Nephron progenitor cell (in vitro differentiated cells): ENCODE measurements at regions not wholly inside any gene's neighbourhood (a gene's known extent, or its start where the extent isn't known, plus 50 kb on each side); places are given as distances from the start of the nearest gene placed in this dataset.

ENCODE experiments used
- DNase-seq: peaks from one replicate; pipeline ENCODE4 v3.0.0; 2021
- H3K27ac Mint-ChIP-seq: 2 replicates; pipeline ENCODE4 v1.8.0; 2021; ENCODE audit warnings: mild to moderate bottlenecking, moderate library complexity, mixed read lengths
- H3K27me3 Mint-ChIP-seq: 2 replicates; pipeline ENCODE4 v1.8.0; 2021; ENCODE audit warnings: mild to moderate bottlenecking, low read depth, mixed read lengths; ENCODE audit not compliant: poor library complexity
- H3K36me3 Mint-ChIP-seq: 2 replicates; pipeline ENCODE4 v1.8.0; 2021; ENCODE audit warnings: low read depth, mixed read lengths
- H3K4me1 Mint-ChIP-seq: 2 replicates; pipeline ENCODE4 v1.8.0; 2021; ENCODE audit warnings: mixed read lengths
- H3K4me3 Mint-ChIP-seq: 2 replicates; pipeline ENCODE4 v1.8.0; 2021; ENCODE audit warnings: mild to moderate bottlenecking, moderate library complexity, mixed read lengths
- H3K9me3 Mint-ChIP-seq: 2 replicates; pipeline ENCODE4 v1.8.0; 2021; ENCODE audit warnings: mild to moderate bottlenecking, moderate library complexity, mixed read lengths
- TF ChIP-seq, protein P1 (sequence below): fragments of 200-600 bp; sonication (generic); IDR thresholded peaks from 2 replicates; pipeline ENCODE4 v1.5.0; 2021; ENCODE audit warnings: antibody characterized with exemption

DNA sequence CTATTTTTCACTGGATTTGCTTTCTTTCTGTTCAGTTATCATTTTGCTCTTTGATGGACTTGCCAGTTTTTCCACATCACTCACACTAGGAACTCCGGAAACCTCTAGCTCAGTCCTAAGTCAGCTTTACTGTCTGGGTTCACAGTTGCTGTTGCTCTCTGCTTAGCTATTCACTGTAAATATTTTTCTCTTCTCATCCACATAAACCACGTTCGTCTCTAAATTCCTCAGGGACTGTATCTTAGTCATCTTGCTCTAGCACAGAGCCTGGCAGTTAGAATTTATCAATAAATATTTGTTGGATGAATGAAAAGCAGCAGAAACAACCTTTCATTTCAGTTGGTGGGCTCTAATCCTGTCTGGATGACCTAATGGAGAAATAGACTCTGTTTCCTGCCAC, 119.4 kb upstream of the DMD start:
- DNase-seq: no peak
- H3K4me3 Mint-ChIP-seq: no peak overlapping the region
- H3K4me1 Mint-ChIP-seq: no peaks in the 10 kb centered on the region
- H3K9me3 Mint-ChIP-seq: no peaks in the 10 kb centered on the region
- H3K36me3 Mint-ChIP-seq: no peaks in the 10 kb centered on the region
- H3K27me3 Mint-ChIP-seq: no peaks in the 10 kb centered on the region
- no peak overlapping the region for H3K27ac Mint-ChIP-seq
- TF ChIP-seq, protein P1, sequence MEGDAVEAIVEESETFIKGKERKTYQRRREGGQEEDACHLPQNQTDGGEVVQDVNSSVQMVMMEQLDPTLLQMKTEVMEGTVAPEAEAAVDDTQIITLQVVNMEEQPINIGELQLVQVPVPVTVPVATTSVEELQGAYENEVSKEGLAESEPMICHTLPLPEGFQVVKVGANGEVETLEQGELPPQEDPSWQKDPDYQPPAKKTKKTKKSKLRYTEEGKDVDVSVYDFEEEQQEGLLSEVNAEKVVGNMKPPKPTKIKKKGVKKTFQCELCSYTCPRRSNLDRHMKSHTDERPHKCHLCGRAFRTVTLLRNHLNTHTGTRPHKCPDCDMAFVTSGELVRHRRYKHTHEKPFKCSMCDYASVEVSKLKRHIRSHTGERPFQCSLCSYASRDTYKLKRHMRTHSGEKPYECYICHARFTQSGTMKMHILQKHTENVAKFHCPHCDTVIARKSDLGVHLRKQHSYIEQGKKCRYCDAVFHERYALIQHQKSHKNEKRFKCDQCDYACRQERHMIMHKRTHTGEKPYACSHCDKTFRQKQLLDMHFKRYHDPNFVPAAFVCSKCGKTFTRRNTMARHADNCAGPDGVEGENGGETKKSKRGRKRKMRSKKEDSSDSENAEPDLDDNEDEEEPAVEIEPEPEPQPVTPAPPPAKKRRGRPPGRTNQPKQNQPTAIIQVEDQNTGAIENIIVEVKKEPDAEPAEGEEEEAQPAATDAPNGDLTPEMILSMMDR: no peak

DNA sequence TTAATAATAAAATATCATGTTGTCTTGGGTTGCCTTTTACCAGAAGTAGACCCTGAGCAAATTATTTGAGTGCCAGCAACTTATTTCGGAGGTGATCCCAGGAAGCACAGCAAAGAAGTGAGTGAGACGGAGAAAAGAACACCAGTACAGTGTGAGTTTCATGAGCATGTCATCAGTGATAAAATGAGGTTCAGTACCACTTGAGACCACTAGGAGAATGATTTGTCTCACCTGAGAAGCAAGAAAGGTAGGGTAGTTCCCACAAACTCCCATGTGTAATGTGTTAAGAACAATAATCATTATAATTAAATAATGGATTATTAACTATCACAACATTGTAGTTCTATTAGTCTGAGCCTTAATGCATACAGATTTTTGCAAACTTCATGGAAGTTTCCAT, 112.8 kb upstream of the DMD start:
- TF ChIP-seq, protein P1: peak; percentile 21
- Mint-ChIP-seq H3K4me3 (no peak overlapping the region), H3K9me3 (no peaks in the 10 kb centered on the region), H3K27me3 (no peaks in the 10 kb centered on the region), H3K4me1 (no peaks in the 10 kb centered on the region), H3K27ac (no peak overlapping the region), H3K36me3 (no peaks in the 10 kb centered on the region)
- DNase-seq: no peak

DNA sequence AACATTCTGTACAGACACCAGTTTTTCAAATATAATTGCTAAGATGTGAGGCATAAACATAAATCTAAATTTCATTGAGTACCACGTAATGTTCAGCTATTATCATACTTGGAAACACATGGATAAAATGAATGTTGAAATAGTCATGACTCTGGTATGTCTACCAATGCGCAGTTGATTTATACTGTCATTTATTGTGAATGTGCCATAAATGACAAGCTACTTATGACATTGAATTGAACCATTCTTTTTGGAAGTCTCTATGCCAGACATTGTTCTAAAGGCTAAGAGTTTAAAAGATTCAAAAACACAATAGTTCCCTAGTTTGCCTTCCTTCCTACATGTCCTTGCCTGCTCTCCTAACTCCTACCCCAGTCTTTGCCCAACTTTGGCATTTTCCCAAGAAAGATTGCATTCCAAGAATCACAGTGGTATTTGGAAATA, 96.6 kb upstream of the DMD start:
- no peaks in the 10 kb centered on the region for H3K4me1 Mint-ChIP-seq
- no peak for DNase-seq
- TF ChIP-seq, protein P1: no peak
- H3K36me3 Mint-ChIP-seq: no peaks in the 10 kb centered on the region
- H3K4me3 Mint-ChIP-seq: no peak overlapping the region
- no peaks in the 10 kb centered on the region for H3K27me3 Mint-ChIP-seq
- peaks cover 10% of the 10 kb centered on the region for H3K9me3 Mint-ChIP-seq
- no peak overlapping the region for H3K27ac Mint-ChIP-seq

DNA sequence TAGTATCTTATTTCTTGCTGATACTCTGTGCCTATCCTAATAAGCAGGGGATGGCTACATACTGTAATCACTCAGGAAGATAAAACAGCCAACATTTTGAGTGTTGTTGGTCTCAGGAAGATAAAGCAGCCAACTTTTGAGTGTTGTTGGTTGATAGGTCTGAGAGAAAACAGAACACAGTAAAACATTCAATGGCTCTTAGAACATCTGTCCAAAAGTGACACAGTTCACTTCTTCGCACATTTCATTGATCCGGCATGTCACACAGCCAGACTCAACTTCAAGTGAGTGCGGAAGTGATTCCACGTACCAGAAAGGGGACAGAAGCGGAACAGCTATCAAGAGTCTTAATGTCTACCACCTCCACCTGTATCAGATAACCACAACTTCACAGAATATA, 87.3 kb upstream of the DMD start:
- TF ChIP-seq, protein P1: no peak
- Mint-ChIP-seq H3K36me3 (no peaks in the 10 kb centered on the region), H3K4me1 (no peaks in the 10 kb centered on the region), H3K27ac (no peak overlapping the region), H3K4me3 (no peak overlapping the region), H3K9me3 (peaks cover 2% of the 10 kb centered on the region), H3K27me3 (no peaks in the 10 kb centered on the region)
- DNase-seq: no peak

DNA sequence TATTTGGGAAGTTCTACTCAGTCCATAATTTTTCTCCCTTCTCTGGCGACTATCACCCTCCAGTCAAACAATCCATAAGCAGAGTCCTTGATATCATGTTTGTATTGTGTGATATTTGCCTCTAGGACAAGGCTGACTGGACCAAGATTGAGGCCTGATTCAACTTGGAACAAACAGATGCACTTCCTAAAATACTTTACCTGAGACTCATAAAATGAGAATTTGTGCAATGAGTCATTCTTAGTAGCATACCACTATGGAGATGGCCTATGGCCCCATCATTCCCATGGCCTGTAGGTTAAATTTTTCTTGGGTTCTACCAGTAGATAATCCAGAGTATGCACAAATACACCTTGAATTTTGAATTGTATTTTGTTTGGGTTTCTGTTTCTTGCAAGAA, 74.2 kb upstream of the DMD start:
- no peaks in the 10 kb centered on the region for H3K4me1 Mint-ChIP-seq
- H3K4me3 Mint-ChIP-seq: no peak overlapping the region
- DNase-seq: no peak

DNA sequence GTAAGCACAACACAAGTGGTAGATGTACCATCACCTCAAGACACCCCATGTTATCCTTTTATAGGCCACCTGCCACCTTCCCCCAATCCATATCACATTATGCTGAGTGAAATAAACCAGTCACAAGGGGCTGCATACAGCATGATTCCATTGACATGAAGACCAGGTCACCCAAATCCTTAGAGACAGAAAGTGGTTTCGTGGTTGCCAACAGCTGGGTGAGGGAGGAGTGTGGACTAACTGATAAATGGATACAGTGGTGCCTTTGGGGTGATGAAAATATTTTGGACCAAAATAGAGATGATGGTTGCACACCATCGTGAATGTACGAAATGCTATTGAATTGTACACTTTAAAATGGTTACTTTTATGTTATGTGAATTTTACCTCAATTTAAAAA, 65.7 kb upstream of the DMD start:
- H3K4me1 Mint-ChIP-seq: no peaks in the 10 kb centered on the region
- no peak for DNase-seq
- no peak overlapping the region for H3K27ac Mint-ChIP-seq
- H3K27me3 Mint-ChIP-seq: no peaks in the 10 kb centered on the region
- H3K4me3 Mint-ChIP-seq: no peak overlapping the region
- no peaks in the 10 kb centered on the region for H3K9me3 Mint-ChIP-seq
- TF ChIP-seq, protein P1: no peak
- no peaks in the 10 kb centered on the region for H3K36me3 Mint-ChIP-seq

More for the DNA sequence above, 74.2 kb upstream of the DMD start:
- no peaks in the 10 kb centered on the region for H3K36me3 Mint-ChIP-seq
- no peaks in the 10 kb centered on the region for H3K9me3 Mint-ChIP-seq
- TF ChIP-seq, protein P1: no peak
- H3K27me3 Mint-ChIP-seq: no peaks in the 10 kb centered on the region
- no peak overlapping the region for H3K27ac Mint-ChIP-seq
